IgD-negative memory B cell (primary cell): ENCODE measurements at regions not wholly inside any gene's neighbourhood (a gene's known extent, or its start where the extent isn't known, plus 50 kb on each side); places are given as distances from the start of the nearest gene placed in this dataset.
"Not testable (repeated sequence)": the region's sequence is repeated elsewhere in the genome, so short reads cannot be mapped to it uniquely, and the experiment has no call there.

Source experiments
- H3K27ac Mint-ChIP-seq, 3 donors: one replicate each; pipeline ENCODE4 v1.8.0; 2020 to 2022; ENCODE audit warnings: mild to moderate bottlenecking in 3 of 3, mixed read lengths in 3 of 3, moderate library complexity in 1 of 3
- H3K27me3 Mint-ChIP-seq: one replicate; pipeline ENCODE4 v1.8.0; 2021; ENCODE audit warnings: mixed read lengths
- H3K36me3 Mint-ChIP-seq: one replicate; pipeline ENCODE4 v1.8.0; 2020; ENCODE audit warnings: mild to moderate bottlenecking, mixed read lengths
- H3K4me1 Mint-ChIP-seq, 3 donors: one replicate each; pipeline ENCODE4 v1.8.0; 2020 to 2022; ENCODE audit warnings: mixed read lengths in 3 of 3, mild to moderate bottlenecking in 1 of 3
- H3K4me3 Mint-ChIP-seq, 4 donors: one replicate each; pipeline ENCODE4 v1.8.0; 2020 to 2022; ENCODE audit warnings: mild to moderate bottlenecking in 4 of 4, mixed read lengths in 4 of 4, moderate library complexity in 3 of 4
- H3K9me3 Mint-ChIP-seq, 3 donors: one replicate each; pipeline ENCODE4 v1.8.0; 2020 to 2021; ENCODE audit warnings: mixed read lengths in 3 of 3, mild to moderate bottlenecking in 1 of 3

DNA sequence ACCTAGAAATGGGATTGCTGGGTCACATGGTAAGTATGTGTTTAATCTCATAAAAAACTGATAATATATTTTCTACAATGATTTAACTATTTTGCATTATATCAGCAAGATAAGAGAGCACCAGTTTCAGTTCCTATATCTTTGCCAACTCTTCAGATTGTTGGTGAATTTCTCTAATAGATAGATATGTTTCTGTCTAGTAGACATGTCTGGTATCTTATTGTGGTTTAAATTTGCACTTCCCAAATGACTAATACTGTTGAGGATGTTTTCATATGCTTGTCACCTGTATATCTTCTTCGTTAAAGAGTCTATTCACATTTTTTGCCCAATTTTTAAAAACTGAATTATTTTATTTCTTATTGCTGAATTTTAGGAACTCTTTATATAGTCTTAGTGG is 113.8 kb upstream of the UXS1 start:
- peaks cover 0 to 5% (median 4%) of the 10 kb centered on the region in 3 donors for H3K4me1 Mint-ChIP-seq
- no peak overlapping the region for H3K27ac Mint-ChIP-seq
- H3K4me3 Mint-ChIP-seq, result no peak overlapping the region
- peaks cover 0 to 3% (median 0%) of the 10 kb centered on the region in 3 donors for H3K9me3 Mint-ChIP-seq
- peaks cover 3% of the 10 kb centered on the region for H3K27me3 Mint-ChIP-seq
- no peaks in the 10 kb centered on the region for H3K36me3 Mint-ChIP-seq

DNA sequence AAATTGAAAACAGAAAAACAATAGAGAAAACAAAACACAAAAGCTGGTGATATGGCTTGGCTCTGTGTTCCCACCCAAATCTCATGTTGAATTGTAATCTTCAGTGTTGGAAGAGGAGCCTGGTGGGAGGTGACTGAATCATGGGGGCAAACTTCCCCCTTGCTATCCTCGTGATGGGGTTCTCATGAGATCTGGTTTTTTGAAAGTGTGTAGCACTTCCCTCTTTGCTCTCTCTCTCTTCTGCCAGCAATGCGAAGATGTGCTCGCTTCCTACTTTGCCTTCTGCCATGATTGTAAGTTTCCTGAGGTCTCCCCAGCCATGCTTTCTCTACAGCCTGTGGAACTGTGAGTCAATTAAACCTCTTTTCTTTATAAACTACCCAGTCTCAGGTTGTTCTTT is 112.3 kb upstream of the UXS1 start:
- no peaks in the 10 kb centered on the region for H3K36me3 Mint-ChIP-seq
- peaks cover 3% of the 10 kb centered on the region for H3K27me3 Mint-ChIP-seq
- H3K4me3 Mint-ChIP-seq, result peak overlapping the region in 1 of 4 donors; percentile 2
- peaks cover 0 to 5% (median 4%) of the 10 kb centered on the region in 3 donors for H3K4me1 Mint-ChIP-seq
- no peak overlapping the region for H3K27ac Mint-ChIP-seq
- H3K9me3 Mint-ChIP-seq, result peaks cover 0 to 3% (median 0%) of the 10 kb centered on the region in 3 donors

DNA sequence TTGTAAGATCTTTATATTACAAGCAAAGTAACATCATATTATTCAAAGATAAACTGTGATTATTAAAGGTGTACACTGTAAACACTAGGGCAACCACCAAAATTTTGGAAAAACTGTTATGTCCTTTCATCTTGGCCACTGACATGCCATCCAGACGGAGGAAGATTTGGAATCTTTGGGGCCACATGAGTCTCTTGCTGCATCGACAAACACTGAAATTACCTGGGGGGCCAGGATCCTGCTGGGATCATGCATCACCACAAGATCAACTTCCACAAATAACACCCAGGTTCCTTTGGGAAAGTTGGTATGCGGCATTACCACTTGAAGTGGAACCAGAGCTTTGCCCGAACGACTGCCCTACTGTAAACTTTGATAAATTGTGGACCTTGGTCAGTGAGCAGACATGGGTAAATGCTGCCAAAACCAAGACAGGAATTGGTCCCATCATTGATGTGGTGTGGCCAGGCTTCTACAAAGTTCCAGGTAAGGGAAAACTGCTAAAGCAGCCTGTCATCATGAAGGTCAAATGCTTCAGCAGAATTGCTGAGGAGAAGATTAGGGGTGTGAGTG is 110.6 kb upstream of the UXS1 start:
- Mint-ChIP-seq H3K4me3 (no peak overlapping the region), H3K4me1 (peaks cover 0 to 5% (median 4%) of the 10 kb centered on the region in 3 donors), H3K27me3 (peaks cover 3% of the 10 kb centered on the region), H3K36me3 (no peaks in the 10 kb centered on the region), H3K9me3 (peaks cover 0 to 3% (median 0%) of the 10 kb centered on the region in 3 donors), H3K27ac (no peak overlapping the region)

DNA sequence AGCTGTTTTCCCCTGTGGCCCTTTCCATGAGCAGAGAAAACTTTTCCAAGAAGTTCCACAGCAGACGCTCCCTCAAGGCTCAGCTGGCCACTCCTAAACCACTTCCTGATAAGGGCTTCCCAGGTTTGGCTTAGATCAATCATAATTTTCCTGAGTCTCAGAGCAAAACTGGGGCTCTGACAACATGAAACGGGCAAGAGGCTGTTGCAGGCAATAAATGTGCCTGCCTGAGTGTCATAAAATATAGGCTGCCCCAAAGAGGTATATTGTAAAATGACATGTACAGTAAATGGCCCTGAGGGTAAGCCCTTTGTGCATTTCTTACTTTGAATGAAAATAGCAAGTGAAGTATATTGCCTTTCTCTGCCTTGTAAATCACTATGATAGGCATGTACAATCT is 105.6 kb upstream of the UXS1 start:
- peaks cover 8% of the 10 kb centered on the region for H3K27me3 Mint-ChIP-seq
- no peaks in the 10 kb centered on the region for H3K36me3 Mint-ChIP-seq
- no peak overlapping the region for H3K27ac Mint-ChIP-seq
- H3K4me3 Mint-ChIP-seq, result no peak overlapping the region
- H3K4me1 Mint-ChIP-seq, result no peaks in the 10 kb centered on the region
- H3K9me3 Mint-ChIP-seq, result no peaks in the 10 kb centered on the region

DNA sequence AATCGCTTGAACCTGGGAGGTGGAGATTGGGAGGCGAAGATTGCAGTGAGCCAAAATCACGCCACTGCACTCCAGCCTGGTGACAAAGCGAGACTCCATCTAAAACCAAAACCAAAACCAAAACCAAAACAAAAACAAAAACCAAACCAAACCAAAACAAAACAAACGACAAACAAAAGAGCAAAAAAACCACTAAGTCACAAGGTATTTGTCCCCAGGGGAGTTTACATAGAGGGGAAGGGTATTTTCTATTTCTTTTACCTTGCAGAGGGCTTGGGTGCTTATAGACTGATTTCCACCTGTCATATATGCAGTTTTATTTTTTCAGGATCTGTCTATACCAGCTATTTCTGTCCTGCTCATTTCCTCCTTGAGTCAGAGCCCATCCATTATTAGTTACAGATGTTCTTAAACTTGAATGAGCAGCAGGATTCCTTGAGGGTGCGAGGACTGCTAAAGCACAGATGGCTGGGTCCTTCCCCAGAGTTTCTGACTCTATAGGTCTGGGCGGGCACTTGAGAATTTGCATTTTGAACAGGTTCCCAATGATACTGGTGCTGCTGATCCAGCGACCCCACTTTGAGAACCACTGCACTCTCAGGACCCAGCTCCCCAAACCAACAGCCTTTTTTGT is 102.2 kb upstream of the UXS1 start:
- Mint-ChIP-seq H3K9me3 (no peaks in the 10 kb centered on the region), H3K4me1 (no peaks in the 10 kb centered on the region), H3K27ac (no peak overlapping the region), H3K36me3 (no peaks in the 10 kb centered on the region), H3K4me3 (no peak overlapping the region), H3K27me3 (peaks cover 9% of the 10 kb centered on the region)

- peaks cover 9% of the 10 kb centered on the region for H3K27me3 Mint-ChIP-seq
- H3K36me3 Mint-ChIP-seq, result no peaks in the 10 kb centered on the region
- H3K9me3 Mint-ChIP-seq, result peaks cover 0 to 3% (median 0%) of the 10 kb centered on the region in 3 donors
- H3K27ac Mint-ChIP-seq, result no peak overlapping the region
- H3K4me3 Mint-ChIP-seq, result no peak overlapping the region
- no peaks in the 10 kb centered on the region for H3K4me1 Mint-ChIP-seq
These were observed 100.1 kb upstream of the UXS1 start for GRCh38 chr2:106294182-106294581.

GRCh38 chr2:106293271-106293783 is 99.2 kb upstream of the UXS1 start:
- H3K9me3 Mint-ChIP-seq, result peaks cover 0 to 3% (median 0%) of the 10 kb centered on the region in 3 donors
- H3K36me3 Mint-ChIP-seq, result no peaks in the 10 kb centered on the region
- no peak overlapping the region for H3K4me3 Mint-ChIP-seq
- H3K27ac Mint-ChIP-seq, result no peak overlapping the region
- peaks cover 9% of the 10 kb centered on the region for H3K27me3 Mint-ChIP-seq
- H3K4me1 Mint-ChIP-seq, result no peaks in the 10 kb centered on the region

DNA sequence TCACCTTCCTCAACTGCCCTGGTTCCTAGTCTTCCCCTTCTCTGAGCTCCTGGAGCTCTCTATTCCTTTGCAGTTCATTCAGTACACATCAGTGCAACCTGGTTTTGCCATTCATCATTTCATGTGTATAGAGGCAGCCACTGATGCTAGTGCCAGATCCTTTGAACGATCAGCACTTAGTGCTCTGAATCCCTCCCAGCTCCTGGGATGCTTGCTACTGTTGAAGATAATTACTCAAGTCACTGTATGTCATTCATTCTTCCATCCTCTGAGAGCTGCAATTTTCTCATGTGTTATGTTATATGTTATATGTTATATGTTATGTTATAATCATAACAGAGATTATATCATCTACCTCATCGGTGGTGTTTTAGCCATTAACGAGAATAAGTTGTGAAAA is 98.5 kb upstream of the UXS1 start:
- Mint-ChIP-seq H3K4me3 (no peak overlapping the region), H3K4me1 (no peaks in the 10 kb centered on the region), H3K9me3 (peaks cover 0 to 3% (median 0%) of the 10 kb centered on the region in 3 donors), H3K27ac (no peak overlapping the region), H3K36me3 (no peaks in the 10 kb centered on the region), H3K27me3 (peaks cover 5% of the 10 kb centered on the region)

DNA sequence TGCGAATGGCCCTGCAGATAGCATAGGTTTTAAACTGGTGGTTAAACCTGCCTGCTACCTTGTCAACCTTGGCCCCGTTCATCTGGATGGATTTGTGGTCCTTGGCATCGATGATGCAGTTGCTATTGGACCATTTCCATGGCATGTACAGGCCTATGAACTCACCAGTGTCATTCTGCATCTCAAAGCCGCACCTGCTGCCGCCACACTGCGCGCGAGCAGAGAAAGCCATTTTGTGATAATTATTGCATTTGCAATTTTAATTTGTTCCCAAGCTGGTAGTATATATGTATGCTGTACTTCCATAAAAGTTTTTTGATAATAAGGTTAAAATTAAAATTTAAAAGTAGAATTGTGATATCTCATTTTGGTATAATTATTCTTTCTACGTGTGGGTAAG is 94.8 kb upstream of the UXS1 start:
- H3K27ac Mint-ChIP-seq, result no peak overlapping the region
- no peaks in the 10 kb centered on the region for H3K4me1 Mint-ChIP-seq

DNA sequence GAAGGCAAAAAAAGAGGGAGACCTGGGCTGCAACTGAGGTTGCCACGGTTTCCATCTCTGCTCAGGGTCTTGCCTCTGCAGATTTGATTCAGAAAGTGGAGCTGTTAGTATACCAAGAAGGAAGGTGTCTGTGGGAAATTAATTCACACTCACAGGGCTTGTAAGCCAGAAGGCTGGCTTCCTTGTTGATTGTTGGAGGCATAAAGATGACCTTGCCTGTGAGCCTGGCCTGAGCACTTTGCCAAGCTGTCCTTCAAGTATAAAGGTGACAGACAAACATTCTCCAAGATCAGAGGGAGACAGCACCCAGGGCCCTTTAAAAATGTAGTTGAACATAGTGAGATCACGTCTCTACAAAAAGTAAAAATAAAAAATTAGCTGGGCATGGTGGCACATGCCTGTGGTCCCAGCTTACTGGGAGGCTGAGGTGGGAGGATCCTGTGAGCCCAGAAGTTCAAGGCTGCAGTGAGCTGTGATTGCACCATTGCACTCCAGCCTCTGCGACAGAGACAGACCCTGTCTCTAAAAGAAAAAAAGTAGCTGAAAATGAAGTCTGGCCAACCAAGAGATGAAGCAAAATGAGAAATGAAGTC is 91.2 kb upstream of the UXS1 start:
- H3K4me1 Mint-ChIP-seq, result no peaks in the 10 kb centered on the region
- H3K9me3 Mint-ChIP-seq, result peaks cover 0 to 3% (median 0%) of the 10 kb centered on the region in 3 donors
- H3K27ac Mint-ChIP-seq, result no peak overlapping the region
- no peaks in the 10 kb centered on the region for H3K36me3 Mint-ChIP-seq
- peaks cover 14% of the 10 kb centered on the region for H3K27me3 Mint-ChIP-seq
- H3K4me3 Mint-ChIP-seq, result no peak overlapping the region

More for the DNA sequence above, 94.8 kb upstream of the UXS1 start:
- H3K4me3 Mint-ChIP-seq, result no peak overlapping the region
- H3K36me3 Mint-ChIP-seq, result no peaks in the 10 kb centered on the region
- H3K27me3 Mint-ChIP-seq, result peaks cover 9% of the 10 kb centered on the region
- peaks cover 0 to 3% (median 0%) of the 10 kb centered on the region in 3 donors for H3K9me3 Mint-ChIP-seq

GRCh38 chr2:106284691-106285202 is 90.6 kb upstream of the UXS1 start:
- Mint-ChIP-seq H3K27ac (no peak overlapping the region), H3K27me3 (peaks cover 14% of the 10 kb centered on the region), H3K36me3 (no peaks in the 10 kb centered on the region), H3K4me1 (no peaks in the 10 kb centered on the region), H3K4me3 (no peak overlapping the region), H3K9me3 (no peaks in the 10 kb centered on the region)

- Mint-ChIP-seq H3K36me3 (no peaks in the 10 kb centered on the region), H3K27ac (no peak overlapping the region), H3K4me1 (no peaks in the 10 kb centered on the region), H3K9me3 (no peaks in the 10 kb centered on the region), H3K27me3 (peaks cover 14% of the 10 kb centered on the region), H3K4me3 (no peak overlapping the region)
These were observed 90.2 kb upstream of the UXS1 start for GRCh38 chr2:106284255-106284654.

DNA sequence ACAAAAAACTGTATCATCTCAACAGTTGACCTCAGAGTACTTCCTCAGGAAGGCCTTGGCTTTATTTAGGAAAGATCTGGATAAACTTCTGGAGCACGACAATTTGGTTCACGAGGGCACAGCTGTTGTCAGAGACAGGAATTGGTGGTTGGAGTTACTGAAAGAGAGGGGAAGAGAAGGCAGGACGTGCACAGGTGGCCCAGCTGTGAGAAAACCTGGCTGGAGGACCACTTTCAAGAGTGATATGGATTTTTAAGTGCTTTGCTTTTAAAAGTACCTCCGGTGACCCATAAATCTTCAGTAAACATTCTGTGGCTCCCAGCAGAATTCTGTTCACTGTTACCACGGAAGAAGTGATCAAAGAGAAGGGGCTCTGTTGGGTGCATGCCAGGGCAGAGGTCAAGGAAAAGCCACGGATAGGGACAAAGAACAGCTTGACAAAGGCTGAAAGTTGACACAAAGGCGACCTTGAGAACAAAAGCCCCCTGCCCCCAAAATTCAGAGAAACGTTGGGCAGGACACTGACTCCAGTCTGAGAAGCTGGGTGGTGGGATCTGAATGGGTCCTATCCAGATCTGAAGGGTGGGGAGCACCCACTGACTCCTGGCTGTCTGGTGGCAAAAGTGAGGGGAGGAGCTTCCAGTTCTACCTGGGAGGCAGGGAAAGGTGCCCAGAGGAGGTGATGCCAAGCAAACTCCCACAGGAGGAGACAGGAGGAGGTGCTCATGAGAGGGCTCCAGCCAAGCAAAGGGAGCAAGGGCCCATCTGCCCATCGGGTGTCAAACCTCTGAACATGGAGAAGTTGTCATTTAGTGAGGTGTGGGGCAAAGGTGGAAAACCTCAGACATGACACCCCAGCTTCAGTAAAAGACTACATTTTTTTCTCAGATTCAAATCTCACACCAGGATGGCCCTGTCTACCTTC is 89.4 kb upstream of the UXS1 start:
- H3K27me3 Mint-ChIP-seq, result peaks cover 14% of the 10 kb centered on the region
- not testable (repeated sequence) for H3K4me1 Mint-ChIP-seq, H3K4me3 Mint-ChIP-seq, H3K9me3 Mint-ChIP-seq, H3K36me3 Mint-ChIP-seq, H3K27ac Mint-ChIP-seq

DNA sequence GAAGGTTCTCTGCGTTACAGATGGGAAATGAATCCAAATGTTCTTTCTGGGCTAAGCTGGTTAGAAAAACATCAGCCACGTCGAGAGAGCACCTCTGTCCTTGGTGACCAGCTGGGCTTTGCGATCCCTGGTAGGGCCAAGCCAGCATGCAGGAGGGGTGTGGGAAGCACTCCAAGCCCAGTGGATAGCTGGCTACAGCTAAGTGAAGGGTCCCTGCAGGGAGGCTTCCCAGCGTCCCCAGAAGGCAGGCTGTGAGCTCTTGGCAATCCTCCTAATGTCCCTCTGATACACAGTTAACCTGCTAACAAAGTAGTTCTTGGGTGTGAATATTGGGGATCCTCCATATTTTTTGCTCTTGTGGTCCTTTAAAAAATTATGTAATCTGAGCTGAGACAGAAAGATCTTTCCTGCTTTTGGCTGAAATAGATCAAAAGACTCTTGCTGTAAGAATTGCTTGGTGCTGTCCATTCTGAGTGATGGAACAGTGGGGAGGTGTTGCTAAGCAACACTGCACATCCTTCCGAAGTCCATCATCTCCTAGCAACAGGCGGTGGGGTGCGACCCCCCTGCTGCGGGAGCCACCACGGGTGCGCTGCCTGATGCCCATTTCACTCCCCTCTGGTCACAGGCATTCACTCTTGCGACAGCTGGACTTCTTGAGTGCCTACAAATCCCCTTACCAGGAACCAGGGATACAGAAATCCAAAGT is 88.5 kb upstream of the UXS1 start:
- H3K36me3 Mint-ChIP-seq, result no peaks in the 10 kb centered on the region

More for the DNA sequence above, 88.5 kb upstream of the UXS1 start:
- Mint-ChIP-seq H3K9me3 (peaks cover 0 to 2% (median 0%) of the 10 kb centered on the region in 3 donors), H3K4me1 (no peaks in the 10 kb centered on the region), H3K4me3 (no peak overlapping the region), H3K27ac (no peak overlapping the region), H3K27me3 (peaks cover 14% of the 10 kb centered on the region)
